HEK293 (cell line): ENCODE measurements at regions not wholly inside any gene's neighbourhood (a gene's known extent, or its start where the extent isn't known, plus 50 kb on each side); places are given as distances from the start of the nearest gene placed in this dataset.

ENCODE experiments used
- HIC1 ChIP-seq: fragments of 450-650 bp; formaldehyde crosslinking; IDR thresholded peaks from 2 replicates; pipeline ENCODE4 v1.5.1; 2016; ENCODE audit warnings: missing biosample characterization, missing genetic modification characterization
- REST ChIP-seq: fragments of 450-650 bp; formaldehyde crosslinking; IDR thresholded peaks from 2 replicates; pipeline ENCODE4 v1.5.1; 2016; ENCODE audit warnings: missing biosample characterization, missing genetic modification characterization
- ZNF114 ChIP-seq: fragments of 450-650 bp; formaldehyde crosslinking; IDR thresholded peaks from 2 replicates; pipeline ENCODE4 v1.5.0; 2017; ENCODE audit warnings: missing biosample characterization, missing genetic modification characterization
- ZNF274 ChIP-seq, 2 experiments: fragments of 200-500 bp in 1 of 2; fragments of 450-650 bp in 1 of 2; sonication (Bioruptor generic) in 1 of 2; formaldehyde crosslinking in 1 of 2; IDR thresholded peaks; 2 replicates each; pipeline versions ENCODE4 v1.5.1 to v1.6.1; 2014 to 2016; ENCODE audit warnings: borderline replicate concordance in 1 of 2, inconsistent platforms in 1 of 2, low read length in 1 of 2, missing biosample characterization in 1 of 2, missing genetic modification characterization in 1 of 2
- ZNF561 ChIP-seq: fragments of 450-650 bp; IDR thresholded peaks from 2 replicates; pipeline ENCODE4 v1.5.1; 2018; ENCODE audit warnings: missing biosample characterization, missing genetic modification characterization, borderline replicate concordance
- ZNF777 ChIP-seq: fragments of 450-650 bp; formaldehyde crosslinking; IDR thresholded peaks from 2 replicates; pipeline ENCODE4 v1.5.1; 2017; ENCODE audit warnings: missing biosample characterization, missing genetic modification characterization, borderline replicate concordance
- TF ChIP-seq, protein P1 (sequence below): fragments of 450-650 bp; formaldehyde crosslinking; IDR thresholded peaks from 2 replicates; pipeline ENCODE4 v1.5.1; 2016; ENCODE audit warnings: missing biosample characterization, missing genetic modification characterization, borderline replicate concordance
- TF ChIP-seq, protein P2 (sequence below): fragments of 450-650 bp; formaldehyde crosslinking; IDR thresholded peaks from 2 replicates; pipeline ENCODE4 v1.5.1; 2016; ENCODE audit warnings: missing biosample characterization, missing genetic modification characterization
- TF ChIP-seq, protein P3 (sequence below): fragments of 450-650 bp; formaldehyde crosslinking; IDR thresholded peaks from 2 replicates; pipeline ENCODE4 v1.5.1; 2017; ENCODE audit warnings: missing biosample characterization, missing genetic modification characterization

DNA sequence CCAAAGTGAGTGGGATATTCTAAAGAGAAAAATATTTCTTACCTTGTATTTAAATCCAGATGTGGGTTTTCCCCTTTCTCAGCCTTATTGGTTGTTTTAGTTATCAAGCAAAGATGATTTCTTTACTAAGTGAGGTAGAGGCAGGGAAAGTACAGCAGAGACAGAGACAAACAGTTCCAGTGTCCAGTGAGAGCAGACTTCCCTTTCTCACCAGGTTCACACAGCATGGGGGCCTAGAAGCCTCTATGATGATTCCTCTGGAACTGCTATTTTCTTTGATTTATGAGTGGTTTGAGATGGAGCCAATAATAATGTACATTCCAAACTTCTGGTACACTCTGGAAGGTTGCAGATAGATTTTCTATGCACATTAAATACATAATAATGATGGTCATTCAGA lies 234.0 kb upstream of the MARCKS start:
- TF ChIP-seq ZNF777 (tag by site-specific recombination) (no peak), ZNF114 (tag by site-specific recombination) (no peak), ZNF561 (tag by site-specific recombination) (no peak), HIC1 (tag by site-specific recombination) (no peak), REST (tag by site-specific recombination) (no peak), ZNF274 (IDR thresholded peaks at IDR 0.05; ENCODE audit: low read length) (no peak), ZNF274 (tag by site-specific recombination; IDR thresholded peaks at IDR 0.05; ENCODE audit: borderline replicate concordance) (no peak)
- TF ChIP-seq, protein P1, sequence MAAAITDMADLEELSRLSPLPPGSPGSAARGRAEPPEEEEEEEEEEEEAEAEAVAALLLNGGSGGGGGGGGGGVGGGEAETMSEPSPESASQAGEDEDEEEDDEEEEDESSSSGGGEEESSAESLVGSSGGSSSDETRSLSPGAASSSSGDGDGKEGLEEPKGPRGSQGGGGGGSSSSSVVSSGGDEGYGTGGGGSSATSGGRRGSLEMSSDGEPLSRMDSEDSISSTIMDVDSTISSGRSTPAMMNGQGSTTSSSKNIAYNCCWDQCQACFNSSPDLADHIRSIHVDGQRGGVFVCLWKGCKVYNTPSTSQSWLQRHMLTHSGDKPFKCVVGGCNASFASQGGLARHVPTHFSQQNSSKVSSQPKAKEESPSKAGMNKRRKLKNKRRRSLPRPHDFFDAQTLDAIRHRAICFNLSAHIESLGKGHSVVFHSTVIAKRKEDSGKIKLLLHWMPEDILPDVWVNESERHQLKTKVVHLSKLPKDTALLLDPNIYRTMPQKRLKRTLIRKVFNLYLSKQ (tag by site-specific recombination), result no peak
- TF ChIP-seq, protein P2, sequence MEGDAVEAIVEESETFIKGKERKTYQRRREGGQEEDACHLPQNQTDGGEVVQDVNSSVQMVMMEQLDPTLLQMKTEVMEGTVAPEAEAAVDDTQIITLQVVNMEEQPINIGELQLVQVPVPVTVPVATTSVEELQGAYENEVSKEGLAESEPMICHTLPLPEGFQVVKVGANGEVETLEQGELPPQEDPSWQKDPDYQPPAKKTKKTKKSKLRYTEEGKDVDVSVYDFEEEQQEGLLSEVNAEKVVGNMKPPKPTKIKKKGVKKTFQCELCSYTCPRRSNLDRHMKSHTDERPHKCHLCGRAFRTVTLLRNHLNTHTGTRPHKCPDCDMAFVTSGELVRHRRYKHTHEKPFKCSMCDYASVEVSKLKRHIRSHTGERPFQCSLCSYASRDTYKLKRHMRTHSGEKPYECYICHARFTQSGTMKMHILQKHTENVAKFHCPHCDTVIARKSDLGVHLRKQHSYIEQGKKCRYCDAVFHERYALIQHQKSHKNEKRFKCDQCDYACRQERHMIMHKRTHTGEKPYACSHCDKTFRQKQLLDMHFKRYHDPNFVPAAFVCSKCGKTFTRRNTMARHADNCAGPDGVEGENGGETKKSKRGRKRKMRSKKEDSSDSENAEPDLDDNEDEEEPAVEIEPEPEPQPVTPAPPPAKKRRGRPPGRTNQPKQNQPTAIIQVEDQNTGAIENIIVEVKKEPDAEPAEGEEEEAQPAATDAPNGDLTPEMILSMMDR, result no peak
- TF ChIP-seq, protein P3, sequence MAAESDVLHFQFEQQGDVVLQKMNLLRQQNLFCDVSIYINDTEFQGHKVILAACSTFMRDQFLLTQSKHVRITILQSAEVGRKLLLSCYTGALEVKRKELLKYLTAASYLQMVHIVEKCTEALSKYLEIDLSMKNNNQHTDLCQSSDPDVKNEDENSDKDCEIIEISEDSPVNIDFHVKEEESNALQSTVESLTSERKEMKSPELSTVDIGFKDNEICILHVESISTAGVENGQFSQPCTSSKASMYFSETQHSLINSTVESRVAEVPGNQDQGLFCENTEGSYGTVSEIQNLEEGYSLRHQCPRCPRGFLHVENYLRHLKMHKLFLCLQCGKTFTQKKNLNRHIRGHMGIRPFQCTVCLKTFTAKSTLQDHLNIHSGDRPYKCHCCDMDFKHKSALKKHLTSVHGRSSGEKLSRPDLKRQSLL (tag by site-specific recombination), result no peak
